ENCODE measurements at regions not wholly inside any gene's neighbourhood (a gene's known extent, or its start where the extent isn't known, plus 50 kb on each side); places are given as distances from the start of the nearest gene placed in this dataset.

- ATAC-seq (replicated peaks) (no peak), DNase-seq (no peak)
- Mint-ChIP-seq H3K27ac (no peak overlapping the region), H3K4me1 (no peaks in the 10 kb centered on the region), H3K36me3 (peaks cover 0 to 3% of the 10 kb centered on the region in 2 donors), H3K27me3 (no peaks in the 10 kb centered on the region), H3K9me3 (peaks cover 11 to 19% of the 10 kb centered on the region in 2 donors), H3K4me3 (no peak overlapping the region)
Observed at GRCh38 chr18:67300498-67300897, 216.0 kb downstream of the DSEL start.

- H3K36me3 Mint-ChIP-seq = no peaks in the 10 kb centered on the region
- no peak overlapping the region for H3K4me3 Mint-ChIP-seq
- H3K4me1 Mint-ChIP-seq = no peaks in the 10 kb centered on the region
- H3K27ac Mint-ChIP-seq = no peak overlapping the region
- H3K27me3 Mint-ChIP-seq = no peaks in the 10 kb centered on the region
- H3K9me3 Mint-ChIP-seq = peaks cover 6 to 9% of the 10 kb centered on the region in 2 donors
- ATAC-seq (replicated peaks) (no peak), DNase-seq (no peak)
Observed at GRCh38 chr18:67292814-67293213, 223.7 kb downstream of the DSEL start.

GRCh38 chr18:67290421-67290820 lies 226.1 kb downstream of the DSEL start:
- Mint-ChIP-seq H3K9me3 (peaks cover 6 to 9% of the 10 kb centered on the region in 2 donors), H3K36me3 (no peaks in the 10 kb centered on the region), H3K27me3 (no peaks in the 10 kb centered on the region), H3K4me1 (no peaks in the 10 kb centered on the region), H3K27ac (no peak overlapping the region), H3K4me3 (no peak overlapping the region)
- no peak for ATAC-seq (replicated peaks)
- DNase-seq = no peak

- no peaks in the 10 kb centered on the region for H3K9me3 Mint-ChIP-seq
- DNase-seq (no peak), ATAC-seq (replicated peaks) (no peak)
- no peak overlapping the region for H3K27ac Mint-ChIP-seq
- no peaks in the 10 kb centered on the region for H3K27me3 Mint-ChIP-seq
- H3K4me1 Mint-ChIP-seq = no peaks in the 10 kb centered on the region
- no peak overlapping the region for H3K4me3 Mint-ChIP-seq
- no peaks in the 10 kb centered on the region for H3K36me3 Mint-ChIP-seq
Observed at GRCh38 chr18:67285583-67285982, 230.9 kb downstream of the DSEL start.

GRCh38 chr18:67282796-67283195 lies 233.7 kb downstream of the DSEL start:
- no peak for DNase-seq
- no peaks in the 10 kb centered on the region for H3K36me3 Mint-ChIP-seq
- H3K4me3 Mint-ChIP-seq = no peak overlapping the region
- H3K4me1 Mint-ChIP-seq = no peaks in the 10 kb centered on the region
- ATAC-seq (replicated peaks) = no peak
- no peaks in the 10 kb centered on the region for H3K9me3 Mint-ChIP-seq
- H3K27ac Mint-ChIP-seq = no peak overlapping the region
- no peaks in the 10 kb centered on the region for H3K27me3 Mint-ChIP-seq

GRCh38 chr18:67281746-67282145 lies 234.8 kb downstream of the DSEL start:
- no peaks in the 10 kb centered on the region for H3K27me3 Mint-ChIP-seq
- no peak overlapping the region for H3K4me3 Mint-ChIP-seq
- DNase-seq (no peak), ATAC-seq (replicated peaks) (no peak)
- no peaks in the 10 kb centered on the region for H3K36me3 Mint-ChIP-seq
- no peak overlapping the region for H3K27ac Mint-ChIP-seq
- H3K9me3 Mint-ChIP-seq = no peaks in the 10 kb centered on the region
- no peaks in the 10 kb centered on the region for H3K4me1 Mint-ChIP-seq

- no peaks in the 10 kb centered on the region for H3K4me1 Mint-ChIP-seq
Observed at GRCh38 chr18:67280486-67281242, 235.9 kb downstream of the DSEL start.

GRCh38 chr18:67279988-67280387 lies 236.5 kb downstream of the DSEL start:
- no peak overlapping the region for H3K27ac Mint-ChIP-seq
- H3K4me1 Mint-ChIP-seq = no peaks in the 10 kb centered on the region
- ATAC-seq (replicated peaks) (no peak), DNase-seq (no peak)
- H3K27me3 Mint-ChIP-seq = no peaks in the 10 kb centered on the region
- H3K9me3 Mint-ChIP-seq = no peaks in the 10 kb centered on the region
- no peak overlapping the region for H3K4me3 Mint-ChIP-seq
- no peaks in the 10 kb centered on the region for H3K36me3 Mint-ChIP-seq

More at GRCh38 chr18:67280486-67281242, 235.9 kb downstream of the DSEL start:
- Mint-ChIP-seq H3K27me3 (no peaks in the 10 kb centered on the region), H3K4me3 (no peak overlapping the region), H3K27ac (no peak overlapping the region), H3K9me3 (no peaks in the 10 kb centered on the region), H3K36me3 (no peaks in the 10 kb centered on the region)
- ATAC-seq (replicated peaks) (no peak), DNase-seq (no peak)

- DNase-seq (no peak), ATAC-seq (replicated peaks) (no peak)
- Mint-ChIP-seq H3K4me1 (no peaks in the 10 kb centered on the region), H3K4me3 (no peak overlapping the region), H3K27me3 (no peaks in the 10 kb centered on the region), H3K36me3 (no peaks in the 10 kb centered on the region), H3K27ac (no peak overlapping the region), H3K9me3 (no peaks in the 10 kb centered on the region)
Observed at GRCh38 chr18:67278984-67279383, 237.5 kb downstream of the DSEL start.

GRCh38 chr18:67276638-67277037 lies 239.9 kb downstream of the DSEL start:
- Mint-ChIP-seq H3K27me3 (no peaks in the 10 kb centered on the region), H3K4me3 (no peak overlapping the region), H3K36me3 (no peaks in the 10 kb centered on the region), H3K27ac (no peak overlapping the region), H3K9me3 (no peaks in the 10 kb centered on the region), H3K4me1 (no peaks in the 10 kb centered on the region)
- no peak for ATAC-seq (replicated peaks)
- no peak for DNase-seq

GRCh38 chr18:67273288-67273687 lies 243.2 kb downstream of the DSEL start:
- H3K4me1 Mint-ChIP-seq = no peaks in the 10 kb centered on the region
- ATAC-seq (replicated peaks) (no peak), DNase-seq (no peak)
- H3K9me3 Mint-ChIP-seq = no peaks in the 10 kb centered on the region
- no peaks in the 10 kb centered on the region for H3K27me3 Mint-ChIP-seq
- no peak overlapping the region for H3K27ac Mint-ChIP-seq
- H3K4me3 Mint-ChIP-seq = no peak overlapping the region
- no peaks in the 10 kb centered on the region for H3K36me3 Mint-ChIP-seq

GRCh38 chr18:67269206-67269605 lies 247.3 kb downstream of the DSEL start:
- Mint-ChIP-seq H3K27ac (no peak overlapping the region), H3K27me3 (no peaks in the 10 kb centered on the region), H3K9me3 (no peaks in the 10 kb centered on the region), H3K36me3 (no peaks in the 10 kb centered on the region), H3K4me3 (no peak overlapping the region), H3K4me1 (no peaks in the 10 kb centered on the region)
- ATAC-seq (replicated peaks) (no peak), DNase-seq (no peak)

GRCh38 chr18:67268530-67268929 lies 248.0 kb downstream of the DSEL start:
- no peak overlapping the region for H3K4me3 Mint-ChIP-seq
- DNase-seq (no peak), ATAC-seq (replicated peaks) (no peak)
- H3K27ac Mint-ChIP-seq = no peak overlapping the region
- no peaks in the 10 kb centered on the region for H3K9me3 Mint-ChIP-seq
- no peaks in the 10 kb centered on the region for H3K36me3 Mint-ChIP-seq
- no peaks in the 10 kb centered on the region for H3K4me1 Mint-ChIP-seq
- H3K27me3 Mint-ChIP-seq = no peaks in the 10 kb centered on the region

- H3K27ac Mint-ChIP-seq = no peak overlapping the region
- no peak for ATAC-seq (replicated peaks)
- no peaks in the 10 kb centered on the region for H3K36me3 Mint-ChIP-seq
- no peaks in the 10 kb centered on the region for H3K9me3 Mint-ChIP-seq
- no peak overlapping the region for H3K4me3 Mint-ChIP-seq
- DNase-seq = no peak
- no peaks in the 10 kb centered on the region for H3K4me1 Mint-ChIP-seq
- no peaks in the 10 kb centered on the region for H3K27me3 Mint-ChIP-seq
Observed at GRCh38 chr18:67266246-67267237, 250.0 kb downstream of the DSEL start.

Measured in stimulated activated naive B cell treated with anti-CD40 and anti-IgM and Interleukin-4, amounts not matched to agents 10 μg/mL and 1 μg/mL and 100 μg/mL, for 72 hours (primary cell).